Endothelial cell of umbilical vein (primary cell): ENCODE measurements at regions not wholly inside any gene's neighbourhood (a gene's known extent, or its start where the extent isn't known, plus 50 kb on each side); places are given as distances from the start of the nearest gene placed in this dataset.

Experiments
- BruUV-seq: library from RNA; stranded (reverse); fragments of 400-500 nt; replicated peaks from 2 replicates; lab custom pipeline; 2021; lab: Mats Ljungman, UMichigan
- CTCF ChIA-PET: fragments of 300-600, 350-600 bp; sonication (Branson Sonifier 250); formaldehyde crosslinking; loops from one replicate; lab custom pipeline; 2021; ENCODE audit warnings: antibody characterized with exemption, inconsistent platforms; lab: Charles Lee
- POLR2A ChIA-PET: fragments of 300-600, 350-600 bp; sonication (Branson Sonifier 250); formaldehyde crosslinking; loops from one replicate; lab custom pipeline; 2021; ENCODE audit warnings: antibody characterized with exemption, inconsistent platforms; lab: Charles Lee
- DNase-seq: peaks from one replicate; pipeline ENCODE4 v3.0.0-alpha.2; 2011; ENCODE audit warnings: low read depth, low spot score
- FAIRE-seq: peaks from 2 replicates; lab custom pipeline; 2011; peaks lifted over from hg19 to GRCh38; lab: Jason Lieb, UNC
- H2AFZ ChIP-seq: 2 replicates; pipeline ENCODE4 v1.6.0; 2012; ENCODE audit warnings: low read depth, low read length, control low read depth, inconsistent platforms
- H3K27ac ChIP-seq: 2 replicates; pipeline ENCODE4 v1.5.1; 2011; ENCODE audit warnings: low read depth, mild to moderate bottlenecking, control low read depth, low read length, moderate library complexity; ENCODE audit not compliant: insufficient read depth
- H3K27me3 ChIP-seq, 2 experiments: 2 replicates each; pipeline versions ENCODE4 v1.6.0 to v1.6.1; 2011; ENCODE audit warnings: low read length in 2 of 2, mixed read lengths in 1 of 2; ENCODE audit not compliant: control insufficient read depth in 2 of 2, insufficient read depth in 2 of 2
- H3K36me3 ChIP-seq, 2 experiments: 2 replicates in 1 of 2; 3 replicates in 1 of 2; pipeline ENCODE4 v1.5.1; 2011; ENCODE audit warnings: low read length in 2 of 2, mild to moderate bottlenecking in 1 of 2, moderate library complexity in 1 of 2; ENCODE audit not compliant: control insufficient read depth in 2 of 2, insufficient read depth in 2 of 2; ENCODE audit errors: extremely low read depth in 1 of 2
- H3K4me1 ChIP-seq: 3 replicates; pipeline ENCODE4 v1.5.1; 2011; ENCODE audit warnings: mild to moderate bottlenecking, low read length; ENCODE audit not compliant: control insufficient read depth, insufficient read depth; ENCODE audit errors: extremely low read depth
- H3K4me2 ChIP-seq: 2 replicates; pipeline ENCODE4 v1.6.1; 2011; ENCODE audit warnings: low read length, control low read depth, mixed read lengths; ENCODE audit not compliant: insufficient read depth
- H3K4me3 ChIP-seq, 3 experiments: fragments of 200-600 bp in 1 of 3; sonication (generic), shearing (Covaris generic) in 1 of 3; replicated peaks in 1 of 3; 2 replicates each; pipeline ENCODE4 v1.5.1; 2011 to 2016; ENCODE audit warnings: control low read depth in 3 of 3, low read length in 3 of 3, mild to moderate bottlenecking in 2 of 3, inconsistent platforms in 1 of 3, low read depth in 1 of 3, moderate library complexity in 1 of 3; ENCODE audit not compliant: insufficient read depth in 1 of 3
- H3K79me2 ChIP-seq: 2 replicates; pipeline ENCODE4 v1.6.0; 2012; ENCODE audit warnings: low read length, inconsistent platforms; ENCODE audit not compliant: control insufficient read depth, insufficient read depth
- H3K9ac ChIP-seq: replicated peaks from 2 replicates; pipeline ENCODE3; 2011; ENCODE audit warnings: low read length, control low read depth; ENCODE audit not compliant: insufficient read depth; ENCODE audit errors: extremely low read depth
- H3K9me1 ChIP-seq: replicated peaks from 3 replicates; pipeline ENCODE4 v1.6.0; 2011; ENCODE audit warnings: mild to moderate bottlenecking, low read length; ENCODE audit not compliant: control insufficient read depth, insufficient read depth; ENCODE audit errors: extremely low read depth
- H3K9me3 ChIP-seq: replicated peaks from 2 replicates; pipeline ENCODE4 v1.5.1; 2012; ENCODE audit warnings: low read length, inconsistent platforms; ENCODE audit not compliant: control insufficient read depth, insufficient read depth
- H4K20me1 ChIP-seq: replicated peaks from 2 replicates; pipeline ENCODE3; 2011; ENCODE audit warnings: mild to moderate bottlenecking, low read length; ENCODE audit not compliant: control insufficient read depth, insufficient read depth; ENCODE audit errors: extremely low read depth
- CTCF ChIP-seq, 2 donors: IDR thresholded peaks; 1 replicate in 1 of 2; 2 replicates in 1 of 2; pipeline ENCODE4 v1.5.1; 2011; ENCODE audit warnings: low read length in 2 of 2, mild to moderate bottlenecking in 2 of 2, moderate library complexity in 2 of 2, control low read depth in 1 of 2, inconsistent platforms in 1 of 2, low read depth in 1 of 2; ENCODE audit not compliant: insufficient read depth in 1 of 2; ENCODE audit errors: extremely low read depth in 1 of 2
- EZH2 ChIP-seq: IDR thresholded peaks from 2 replicates; pipeline ENCODE4 v1.6.1; 2012; ENCODE audit warnings: borderline replicate concordance, low read depth, mild to moderate bottlenecking, moderate library complexity, low read length, inconsistent platforms; ENCODE audit not compliant: severe bottlenecking
- FOS ChIP-seq: IDR thresholded peaks from 2 replicates; pipeline ENCODE4 v1.6.1; 2011; ENCODE audit warnings: mild to moderate bottlenecking, low read length, moderate library complexity, borderline replicate concordance; ENCODE audit not compliant: insufficient read depth
- GATA2 ChIP-seq: IDR thresholded peaks from 2 replicates; pipeline ENCODE4 v1.7.0; 2011; ENCODE audit warnings: low read depth, mild to moderate bottlenecking, moderate library complexity, mixed read lengths, low read length; ENCODE audit not compliant: insufficient read length, insufficient read depth
- JUN ChIP-seq: IDR thresholded peaks from 2 replicates; pipeline ENCODE4 v1.6.1; 2011; ENCODE audit warnings: borderline replicate concordance, low read depth; ENCODE audit not compliant: insufficient read length, insufficient read depth
- MAX ChIP-seq: IDR thresholded peaks from 2 replicates; pipeline ENCODE4 v1.6.1; 2011; ENCODE audit not compliant: insufficient read depth, insufficient read length
- MYC ChIP-seq: IDR thresholded peaks from one replicate; pipeline ENCODE4 v1.6.1; 2011; ENCODE audit warnings: mild to moderate bottlenecking, low read depth, low read length
- POLR2A ChIP-seq: IDR thresholded peaks from 2 replicates; pipeline ENCODE4 v1.6.1; 2012; ENCODE audit warnings: low read depth, mild to moderate bottlenecking, control low read depth, low read length
- POLR2AphosphoS5 ChIP-seq: IDR thresholded peaks from 2 replicates; pipeline ENCODE4 v1.6.1; 2012; ENCODE audit warnings: low read depth, mild to moderate bottlenecking, control low read depth, low read length, moderate library complexity; ENCODE audit not compliant: insufficient read depth
- dilution Hi-C: fragments of 300-500 bp; cut with MboI; formaldehyde crosslinking; loops from one replicate; pipeline ENCODE4 v1.15.0; 2019; ENCODE audit warnings: low sequenced_read_pairs; ENCODE audit not compliant: extremely low pct_ligation_motif_present
- intact Hi-C: fragments of 100-400 bp; cut with micrococcal nuclease; formaldehyde crosslinking; loops from one replicate; pipeline ENCODE4 v1.10.0; 2022

- dilution Hi-C loops, result loop anchor here (25.0 kb wide), 1 partner anchor 278 kb away; no protein-coding TSS in a partner anchor
- ChIA-PET CTCF (interaction anchor here (1.4 kb wide), 1 partner anchor 266 kb away, joined by 5 read pairs; no protein-coding TSS in a partner anchor), POLR2A (no interaction called here)
- no peak overlapping the region for H3K4me3 ChIP-seq
- H3K27ac ChIP-seq, result no peak overlapping the region
- no peaks in the 10 kb centered on the region for H3K4me1 ChIP-seq
- H3K79me2 ChIP-seq, result no peaks in the 10 kb centered on the region
- no peak for TF ChIP-seq CTCF (IDR thresholded peaks at IDR 0.05; ENCODE audit: extremely low read depth in 1 of 2, insufficient read depth in 1 of 2, low read depth in 1 of 2, low read length in 2 of 2)
- no peak for TF ChIP-seq MAX
- TF ChIP-seq MYC, result no peak
- no peak for TF ChIP-seq GATA2
- TF ChIP-seq FOS, result no peak
- no peak for TF ChIP-seq JUN
- TF ChIP-seq POLR2AphosphoS5, result no peak
- TF ChIP-seq POLR2A, result no peak
- no peak for TF ChIP-seq EZH2
- H3K36me3 ChIP-seq, result no peaks in the 10 kb centered on the region
- no peak for FAIRE-seq
- H2AFZ ChIP-seq, result no peak overlapping the region
- DNase-seq, result no peak
- H3K9ac ChIP-seq, result no peak overlapping the region
- intact Hi-C loops, result no loop called here
- H3K27me3 ChIP-seq, result peaks cover 0 to 8% of the 10 kb centered on the region in 2 experiments
- H4K20me1 ChIP-seq, result no peaks in the 10 kb centered on the region
- BruUV-seq, result no TSS peak
- H3K9me1 ChIP-seq, result no peaks in the 10 kb centered on the region
- no peak overlapping the region for H3K4me2 ChIP-seq
- no peaks in the 10 kb centered on the region for H3K9me3 ChIP-seq
These were observed 138.5 kb upstream of the LGALSL start for GRCh38 chr2:64315291-64315960.
